Adrenal gland (tissue), 5 donors: ENCODE measurements at regions not wholly inside any gene's neighbourhood (a gene's known extent, or its start where the extent isn't known, plus 50 kb on each side); places are given as distances from the start of the nearest gene placed in this dataset.

Source experiments
- CTCF ChIP-seq, 6 experiments: fragments of 450-650 bp in 4 of 6; fragments of 200-600 bp in 2 of 6; sonication (generic) in 1 of 6; IDR thresholded peaks; 1 replicate in 5 of 6; 2 replicates in 1 of 6; pipeline versions ENCODE4 v1.5.1 to v1.8.0; 2016 to 2021; ENCODE audit warnings: antibody characterized with exemption in 6 of 6, mild to moderate bottlenecking in 2 of 6, moderate library complexity in 1 of 6
- POLR2A ChIP-seq, 2 donors: fragments of 450-650 bp; IDR thresholded peaks; one replicate each; pipeline ENCODE4 v1.6.1; 2017; ENCODE audit warnings: antibody characterized with exemption in 2 of 2, mild to moderate bottlenecking in 2 of 2, moderate library complexity in 1 of 2
- donor health status: DM: no; HTN: no; CAD: no.

- TF ChIP-seq CTCF (IDR thresholded peaks at IDR 0.05) (no peak), POLR2A (IDR thresholded peaks at IDR 0.05) (no peak)
Measured at GRCh38 chr11:11034476-11034875, 176.6 kb upstream of the ZBED5 start.
